HG02759 (cell line): ENCODE measurements at regions not wholly inside any gene's neighbourhood (a gene's known extent, or its start where the extent isn't known, plus 50 kb on each side); places are given as distances from the start of the nearest gene placed in this dataset.

Source experiments
- ATAC-seq: cut with Tn5 transposase; IDR thresholded peaks from one replicate; pipeline ENCODE4 v1.9.1; 2021; ENCODE audit warnings: mild to moderate bottlenecking, moderate library complexity; ENCODE audit not compliant: unreplicated experiment

DNA sequence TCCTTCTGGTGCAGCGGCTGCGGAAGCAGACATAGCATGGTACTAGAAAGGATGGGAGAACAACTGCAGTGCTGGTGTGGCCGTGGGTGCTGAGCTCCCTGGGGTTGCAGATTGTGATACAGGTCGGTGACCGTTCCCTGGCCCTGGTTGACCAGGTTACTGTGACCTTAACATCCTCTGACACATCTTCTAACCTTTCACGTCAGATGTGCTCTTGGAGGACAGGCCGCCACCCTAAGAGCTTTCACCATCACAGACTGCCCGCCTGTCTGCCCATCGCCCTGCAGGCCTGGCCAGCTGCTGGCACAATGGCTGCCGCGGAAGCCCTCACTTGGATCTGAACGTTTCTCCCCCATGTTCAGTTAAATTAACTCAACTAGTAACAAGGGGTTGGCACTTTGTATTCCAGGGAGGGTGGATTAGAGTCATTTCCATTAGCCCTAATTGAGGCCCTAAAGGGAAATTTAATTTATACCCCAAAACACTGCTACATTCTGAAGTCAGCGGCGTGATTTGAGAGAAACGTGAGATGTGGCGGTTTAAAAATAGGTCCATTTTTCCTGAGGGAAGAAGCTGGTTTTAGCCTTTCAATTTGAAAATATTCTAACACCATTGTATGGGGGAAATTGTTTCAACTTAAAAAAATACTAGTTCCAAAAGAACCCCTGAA, 443.9 kb upstream of the CDH4 start:
- ATAC-seq: no peak

DNA sequence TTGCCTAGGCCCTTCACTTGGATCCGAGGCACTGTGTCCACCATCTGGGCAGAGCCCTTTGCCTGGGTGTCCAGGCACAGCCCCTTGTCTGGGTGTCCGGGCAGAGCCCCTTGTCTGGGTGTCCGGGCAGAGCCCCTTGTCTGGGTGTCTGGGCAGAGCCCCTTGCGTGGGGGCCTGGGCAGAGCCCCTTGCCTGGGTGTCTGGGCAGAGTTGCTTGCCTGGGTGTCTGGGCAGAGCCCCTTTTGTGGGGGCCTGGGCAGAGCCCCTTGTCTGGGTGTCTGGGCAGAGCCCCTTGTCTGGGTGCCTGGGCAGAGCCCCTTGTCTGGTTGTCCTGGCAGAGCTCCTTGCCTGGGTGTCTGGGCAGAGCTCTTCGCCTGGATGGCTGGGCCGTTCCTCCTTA, 443.4 kb upstream of the CDH4 start:
- ATAC-seq: no peak

DNA sequence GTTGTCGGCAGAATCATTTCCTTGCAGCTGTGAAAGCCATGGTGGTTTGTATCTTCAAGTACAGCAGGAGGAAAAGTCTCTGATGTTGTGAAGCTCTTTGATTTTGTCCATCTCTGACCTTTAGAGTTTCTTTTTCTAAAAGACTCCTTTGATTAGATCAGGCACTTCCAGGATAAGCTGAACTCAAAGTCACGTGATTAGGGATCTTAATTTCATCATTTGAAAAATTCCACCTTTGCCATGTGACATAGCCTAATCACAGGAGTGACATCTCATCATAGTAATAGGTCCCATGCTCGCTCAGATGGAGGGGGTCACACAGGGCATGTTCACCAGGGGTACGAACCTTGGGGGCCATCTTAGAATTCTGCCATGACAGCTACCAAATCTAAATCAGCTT, 441.5 kb upstream of the CDH4 start:
- ATAC-seq: no peak

DNA sequence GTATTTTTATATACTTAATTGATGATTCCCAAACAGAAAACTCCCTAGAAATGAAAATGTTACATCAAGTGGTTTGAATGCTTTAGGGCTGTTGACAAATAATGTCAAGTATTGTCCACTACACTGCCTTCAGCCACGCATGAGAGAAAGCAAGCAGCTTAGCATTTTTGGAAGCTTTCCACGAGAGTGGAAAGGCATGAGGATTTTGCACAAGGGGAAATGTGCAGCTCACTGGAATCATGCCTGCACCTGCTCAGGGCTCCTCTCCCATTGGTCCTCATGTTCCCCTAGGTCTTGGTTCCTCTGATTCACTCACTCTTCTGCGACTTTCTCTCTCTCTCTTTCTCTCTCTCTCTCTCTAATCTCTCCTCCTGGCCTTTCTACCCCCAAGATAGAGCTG, 439.5 kb upstream of the CDH4 start:
- no peak for ATAC-seq

DNA sequence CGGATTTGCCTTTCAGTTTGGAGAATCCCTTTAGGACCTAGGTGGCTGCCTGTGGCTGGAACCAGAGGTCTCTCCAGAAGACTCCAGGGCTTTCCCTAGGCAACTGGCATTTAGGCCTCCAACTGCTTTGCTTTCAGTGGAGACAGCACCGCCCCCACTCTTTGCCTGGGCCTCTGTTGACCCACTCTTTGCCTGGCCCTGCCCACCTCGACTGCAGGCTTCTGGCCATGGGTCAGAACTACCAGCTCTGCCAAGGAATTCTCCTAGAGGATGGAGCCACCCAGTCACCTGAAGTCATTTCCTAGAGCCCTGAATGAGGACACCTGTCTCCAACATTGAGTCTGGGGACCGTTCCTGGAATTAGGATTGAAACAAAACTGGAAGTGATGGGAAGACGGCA, 439.0 kb upstream of the CDH4 start:
- ATAC-seq: no peak

DNA sequence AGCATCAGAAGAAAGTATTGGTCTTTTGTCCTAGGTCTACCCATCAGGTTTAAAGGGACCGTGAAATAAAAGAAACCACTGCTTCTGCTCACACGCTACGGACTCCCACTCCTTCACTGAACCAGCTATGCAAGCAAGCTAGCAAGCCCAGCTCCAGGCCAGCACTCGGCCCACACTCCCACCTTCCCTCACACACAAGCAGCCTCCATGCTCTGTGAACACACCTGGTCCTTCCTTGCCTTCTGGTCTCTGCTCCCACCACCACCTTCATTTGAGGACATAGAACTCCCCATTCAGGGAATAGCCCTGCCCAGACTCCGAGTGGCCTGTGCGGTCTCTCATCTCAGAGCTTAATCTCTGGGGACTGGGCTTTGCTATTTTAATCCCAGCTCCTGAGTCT, 436.4 kb upstream of the CDH4 start:
- ATAC-seq: no peak

DNA sequence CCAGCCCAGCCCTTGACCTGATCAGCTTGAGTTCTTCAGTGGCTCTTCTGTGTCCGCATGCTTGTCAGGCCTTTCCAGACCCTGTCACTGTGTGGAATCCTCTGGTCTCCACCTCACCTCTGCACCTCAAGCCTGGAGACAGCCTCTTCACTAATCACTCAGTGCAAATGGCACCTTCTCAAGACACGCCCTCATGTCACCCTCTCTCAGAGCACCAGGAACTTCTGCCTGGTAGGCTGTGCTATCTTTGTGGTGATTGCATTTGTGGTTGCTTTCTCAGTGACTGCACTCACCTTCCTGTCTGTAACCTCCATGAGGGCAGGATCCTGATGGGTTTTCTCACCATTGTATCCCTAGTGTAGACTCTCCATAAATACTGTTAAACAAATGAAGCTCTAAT, 435.2 kb upstream of the CDH4 start:
- no peak for ATAC-seq

DNA sequence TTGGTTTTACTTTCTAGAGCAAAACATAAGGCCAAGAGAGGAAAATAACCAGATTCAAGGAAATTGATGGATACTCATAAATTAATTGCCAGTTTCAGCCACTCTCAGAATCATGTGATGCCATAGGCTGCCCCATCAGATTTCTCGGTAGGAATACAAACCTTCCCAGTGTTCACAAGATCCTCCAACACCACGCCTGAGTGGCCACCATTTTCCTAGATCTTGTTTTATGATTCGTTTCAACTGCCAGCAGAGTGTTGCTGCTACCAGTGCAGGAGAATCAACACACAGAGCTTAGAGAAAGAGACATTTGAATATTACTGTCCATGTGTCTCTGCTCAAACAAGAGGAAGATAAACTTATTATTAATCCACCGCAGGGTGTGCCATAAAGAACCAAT, 434.2 kb upstream of the CDH4 start:
- ATAC-seq: no peak

DNA sequence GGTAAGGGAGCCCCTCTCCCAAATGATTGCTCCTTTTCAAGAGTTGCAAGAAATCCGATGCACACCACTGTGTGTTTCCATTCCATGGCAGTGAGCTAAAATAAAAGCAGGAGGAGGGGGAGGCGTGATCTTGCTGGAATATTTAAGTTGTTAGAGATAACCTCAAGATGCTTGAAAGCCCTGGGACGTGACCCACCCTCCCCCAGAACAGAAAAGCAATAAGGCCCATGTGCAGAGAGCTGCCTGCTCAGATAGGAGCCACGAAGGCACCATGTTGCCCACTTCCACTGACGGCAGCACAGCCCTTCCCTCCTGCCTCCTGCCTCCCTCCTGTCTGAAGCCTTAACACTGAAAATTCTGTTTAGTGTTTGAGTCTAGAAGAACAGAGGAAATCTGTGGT, 432.6 kb upstream of the CDH4 start:
- ATAC-seq: no peak

DNA sequence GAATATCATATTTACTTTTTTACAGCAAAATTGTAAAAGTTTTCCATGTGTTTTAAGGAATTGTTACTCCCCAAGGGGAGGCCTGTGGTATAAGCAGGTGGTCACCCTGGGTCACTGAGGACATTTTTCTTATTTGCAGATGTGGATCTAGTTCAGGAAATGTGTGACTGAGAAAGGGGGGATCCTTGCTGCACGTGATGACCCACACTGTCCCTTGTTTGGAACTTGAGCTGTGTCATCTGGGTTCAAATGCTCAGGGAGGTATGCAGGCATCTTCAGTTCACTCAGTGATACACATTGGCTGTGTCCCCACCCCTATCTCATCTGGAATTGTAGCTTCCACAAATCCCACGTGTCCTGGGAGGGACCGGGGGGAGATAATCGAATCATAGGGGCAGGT, 431.9 kb upstream of the CDH4 start:
- no peak for ATAC-seq

DNA sequence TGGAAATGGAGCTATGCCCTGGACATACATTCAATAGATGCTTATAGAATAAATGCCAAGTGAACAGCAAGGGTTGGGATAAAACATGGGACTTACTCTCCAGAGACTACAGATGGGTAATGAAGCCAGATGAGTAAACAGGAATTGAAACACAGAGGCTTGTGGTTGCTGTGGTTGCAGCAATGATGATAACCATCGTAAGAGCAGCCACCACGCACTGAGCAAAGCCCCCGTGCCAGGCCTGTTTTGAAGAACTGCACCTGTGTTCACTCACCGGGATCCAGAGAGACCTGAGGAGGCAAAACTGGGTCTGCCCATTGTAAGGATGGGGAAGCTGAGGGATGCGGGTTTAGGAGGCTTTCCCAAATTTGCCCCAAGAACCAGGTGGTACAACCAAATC, 431.1 kb upstream of the CDH4 start:
- no peak for ATAC-seq

DNA sequence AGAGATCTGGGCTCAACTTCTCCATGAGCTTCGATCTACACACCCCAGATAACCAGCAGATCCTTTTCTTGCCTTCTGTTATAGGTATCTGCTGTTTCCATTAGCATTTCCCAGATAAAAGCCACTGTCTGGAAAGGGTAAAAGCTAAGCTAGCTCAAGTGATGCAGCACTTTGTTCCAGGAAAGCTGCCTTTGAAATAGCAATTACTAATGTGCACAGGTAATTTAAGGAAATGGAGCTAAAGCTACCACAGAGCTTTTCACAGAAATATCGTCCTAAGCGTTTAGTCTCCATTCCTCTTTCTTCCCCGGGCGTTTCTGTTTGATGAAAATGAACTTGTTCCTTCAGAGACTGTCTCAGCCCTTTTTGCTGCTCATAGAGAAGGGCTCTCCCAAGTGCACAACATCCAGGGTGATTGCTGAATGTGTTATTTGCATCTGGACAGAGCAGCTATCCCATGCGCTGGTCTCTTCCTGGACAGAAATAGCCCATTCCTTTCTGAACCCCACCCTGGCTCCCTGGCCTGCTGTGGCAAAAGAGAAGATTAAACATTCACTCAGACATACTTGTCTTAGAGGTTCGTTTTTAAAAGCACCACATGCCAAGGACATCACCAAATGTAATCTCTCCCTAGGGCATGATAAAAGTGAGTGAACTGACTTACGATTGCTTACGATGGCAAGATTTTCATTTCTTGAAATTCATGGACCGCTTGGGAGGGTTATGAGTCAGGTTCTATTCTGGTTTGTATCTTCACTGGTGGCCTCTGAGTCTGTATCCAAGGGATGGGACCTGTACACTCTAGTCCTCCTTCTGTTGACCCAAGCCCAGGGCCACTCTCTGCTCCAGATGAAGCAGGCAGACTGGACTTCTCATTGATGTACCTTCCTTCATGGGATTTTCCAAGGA, 429.1 kb upstream of the CDH4 start:
- ATAC-seq: no peak

DNA sequence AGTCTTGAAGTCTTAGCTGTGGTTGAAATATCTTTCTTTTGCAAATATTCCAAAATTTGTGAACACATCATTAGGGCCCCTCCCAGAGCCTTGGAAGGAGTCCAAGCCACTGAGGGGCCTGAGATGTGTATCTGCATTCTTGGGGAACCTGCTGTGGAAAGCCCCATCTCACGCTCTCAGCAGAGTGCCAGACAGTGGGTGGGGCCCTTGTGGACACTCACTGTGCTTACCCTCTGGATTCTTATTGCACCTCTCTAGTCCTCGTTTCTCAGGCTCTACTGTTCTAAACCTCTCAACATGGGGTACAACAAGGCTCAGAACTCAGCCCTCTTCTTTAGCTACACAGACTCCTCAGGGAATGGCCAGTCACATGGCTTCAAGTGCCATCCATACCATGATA, 416.2 kb upstream of the CDH4 start:
- ATAC-seq: no peak

DNA sequence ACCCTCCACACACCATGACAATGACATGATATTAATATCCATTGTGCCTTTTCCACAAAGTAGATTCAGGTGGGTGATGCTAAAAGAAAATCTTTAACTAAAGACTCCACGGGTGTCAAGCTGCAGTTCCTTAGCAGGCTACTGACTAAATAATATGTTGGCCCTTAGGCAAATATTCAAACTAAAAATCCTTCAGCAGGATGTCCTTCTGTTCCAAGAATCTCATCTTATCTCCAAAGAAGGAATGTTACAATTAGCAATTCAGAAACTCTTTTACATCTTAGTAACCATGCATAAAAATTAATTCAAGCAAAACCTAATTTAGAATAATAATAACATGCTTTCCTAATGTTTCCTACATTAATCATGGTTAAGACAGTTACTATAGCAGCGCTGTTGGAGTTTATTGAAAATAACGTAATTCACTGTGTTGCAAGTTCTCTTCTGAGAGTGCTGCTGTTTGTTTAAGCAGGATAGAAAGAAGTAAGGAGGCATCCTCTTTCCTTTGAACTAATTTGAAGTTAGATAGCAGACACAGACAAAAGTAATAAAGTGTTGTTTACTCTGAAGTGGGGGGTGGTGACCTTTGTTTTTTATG, 414.8 kb upstream of the CDH4 start:
- ATAC-seq: no peak

DNA sequence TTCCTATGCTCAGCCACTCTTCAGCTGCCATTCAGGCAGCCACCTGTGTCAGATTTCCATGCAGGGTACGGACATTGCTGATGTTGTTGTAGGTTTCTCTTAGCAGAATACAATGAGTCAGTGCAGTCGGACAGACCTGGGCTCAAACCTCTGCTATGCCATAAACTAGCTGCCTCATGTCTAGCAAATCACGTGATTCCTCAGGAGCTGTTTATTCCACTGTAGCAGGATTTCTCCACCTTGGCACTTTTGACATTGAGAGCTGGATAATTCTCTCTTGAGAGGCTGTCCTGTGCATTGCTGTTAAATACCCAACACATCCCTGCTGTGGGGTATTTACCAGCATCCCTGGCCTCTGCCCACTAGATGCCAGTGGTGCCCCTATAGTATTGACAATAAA, 413.8 kb upstream of the CDH4 start:
- no peak for ATAC-seq

DNA sequence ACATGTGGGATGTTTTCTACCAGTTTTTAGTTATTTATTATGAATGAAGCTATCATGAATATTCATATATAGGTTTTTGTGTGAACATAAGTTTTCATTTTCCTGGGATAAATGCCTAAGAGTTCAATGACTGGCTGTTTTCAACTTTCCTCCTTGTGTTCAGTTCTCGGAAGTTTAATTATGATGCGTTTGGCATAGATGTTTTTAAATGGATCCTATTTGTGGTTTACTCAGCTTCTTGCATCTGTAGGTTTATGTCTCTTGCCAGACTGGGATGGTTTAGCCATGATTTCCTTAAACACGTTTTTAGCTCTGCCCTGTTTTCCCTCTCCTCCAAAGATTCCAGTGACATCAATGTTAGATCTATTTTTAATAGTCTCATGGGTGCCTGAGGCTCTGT, 411.1 kb upstream of the CDH4 start:
- no peak for ATAC-seq

DNA sequence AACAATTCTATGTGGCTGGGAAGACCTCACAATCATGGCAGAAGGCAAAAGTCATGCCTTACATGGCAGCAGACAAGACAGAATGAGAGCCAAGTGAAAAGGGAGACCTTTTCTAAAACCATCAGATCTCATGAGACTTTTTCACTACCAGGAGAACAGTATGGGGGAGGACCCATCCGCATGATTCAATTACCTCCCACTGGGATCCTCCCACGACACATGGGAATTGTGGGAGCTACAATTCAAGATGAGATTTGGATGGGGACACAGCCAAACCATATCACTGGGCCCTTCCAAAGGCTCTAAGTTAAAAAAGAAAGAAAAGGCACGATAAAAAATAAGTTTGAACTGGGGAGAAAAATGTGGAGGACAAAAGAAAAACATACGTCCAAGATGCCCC, 406.9 kb upstream of the CDH4 start:
- ATAC-seq: no peak

DNA sequence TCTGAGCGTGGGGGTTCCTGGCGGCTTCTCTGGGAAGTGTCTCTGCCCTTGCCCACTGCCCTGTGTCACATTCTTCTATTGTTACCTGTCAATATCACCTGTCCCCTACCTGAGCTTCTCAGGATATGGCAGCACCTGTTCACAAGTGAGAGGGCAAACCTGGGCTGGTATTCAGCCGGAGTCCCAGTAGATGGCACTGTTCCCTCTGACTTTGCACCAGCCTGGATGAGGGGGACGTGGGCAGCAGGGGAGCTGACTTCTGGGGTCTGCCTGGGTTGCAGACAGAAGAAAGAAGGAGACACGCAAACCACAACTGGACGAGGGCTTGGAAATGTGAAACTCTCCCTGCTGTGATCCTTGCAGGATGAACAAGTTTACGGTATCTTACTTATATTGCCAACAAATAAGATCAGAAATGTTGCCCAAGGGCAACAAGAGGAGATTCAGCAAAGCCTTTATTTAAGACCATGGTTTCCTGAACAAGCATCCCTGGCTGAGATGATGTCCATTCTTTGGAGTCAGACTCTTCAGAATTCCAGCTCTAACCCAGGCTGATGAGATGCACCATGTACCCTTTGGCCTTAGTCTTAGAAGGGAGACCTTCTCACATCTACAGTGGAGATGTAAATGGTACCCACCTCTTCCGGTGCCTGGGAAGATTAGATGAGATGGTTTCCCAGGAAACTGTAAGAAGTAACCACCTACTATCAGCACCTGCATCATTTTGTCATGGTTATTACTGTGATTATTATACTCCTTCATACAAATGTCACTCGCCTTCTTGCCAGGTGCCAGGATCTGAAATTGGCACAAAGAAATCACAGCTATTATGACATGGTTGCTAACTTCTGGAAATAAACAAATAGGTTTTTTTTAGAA, 400.0 kb upstream of the CDH4 start:
- no peak for ATAC-seq

DNA sequence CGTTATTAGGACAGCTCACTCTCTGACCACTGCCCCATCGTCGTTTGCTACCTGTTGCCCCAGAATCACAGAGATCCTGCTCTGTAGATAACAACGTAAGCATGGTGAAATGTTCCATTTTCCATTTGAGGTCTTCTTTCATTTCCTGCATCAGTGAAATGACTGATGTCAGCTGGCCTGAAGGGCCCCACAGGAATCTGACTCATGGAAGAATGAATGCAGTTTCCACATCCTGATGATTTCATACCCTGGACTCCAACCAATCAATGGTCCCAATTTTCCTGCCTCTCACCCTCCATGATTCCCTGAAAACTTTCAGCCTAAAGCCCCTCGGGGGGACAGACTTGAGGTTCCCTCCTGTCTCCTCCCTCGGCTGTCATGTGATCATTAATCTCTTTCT, 394.4 kb upstream of the CDH4 start:
- ATAC-seq: no peak

DNA sequence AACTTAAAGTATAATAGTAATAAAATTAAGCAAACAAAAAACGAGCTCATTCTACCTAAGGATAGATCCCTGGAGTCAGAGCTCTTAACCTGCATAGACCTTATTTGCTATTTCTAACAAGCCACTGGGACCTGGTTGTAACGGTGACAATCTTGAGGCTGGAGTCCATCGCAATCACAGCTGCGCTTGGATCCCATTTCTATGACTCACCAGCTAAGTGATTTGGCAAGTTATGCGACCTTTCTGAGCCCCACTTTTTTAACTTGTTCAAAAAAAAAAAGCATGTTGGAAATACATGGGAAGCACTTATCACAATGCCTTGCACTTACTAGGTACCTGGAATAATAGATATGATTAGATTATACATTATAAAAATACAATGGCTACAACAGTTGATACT, 389.5 kb upstream of the CDH4 start:
- no peak for ATAC-seq

DNA sequence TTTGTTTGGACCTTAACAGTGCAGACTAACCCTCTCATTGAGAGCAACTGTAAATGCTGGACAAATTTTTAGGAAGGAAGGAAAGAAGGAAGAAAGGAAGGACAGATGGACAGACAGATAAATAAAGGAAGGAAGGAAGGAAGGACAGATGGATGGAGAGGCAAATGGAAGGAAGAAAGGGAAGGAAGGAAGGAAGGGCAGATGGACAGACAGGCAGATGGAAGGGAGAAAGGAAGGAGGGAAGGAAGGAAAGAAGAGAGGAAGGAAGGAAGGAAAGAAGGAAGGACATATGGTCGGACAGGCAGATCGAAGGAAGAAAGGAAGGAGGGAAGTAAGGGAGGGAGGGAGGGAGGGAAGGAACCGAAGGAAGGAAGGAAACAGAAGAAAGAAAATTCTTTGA, 388.5 kb upstream of the CDH4 start:
- ATAC-seq: no peak
